ENCODE measurements at regions not wholly inside any gene's neighbourhood (a gene's known extent, or its start where the extent isn't known, plus 50 kb on each side); places are given as distances from the start of the nearest gene placed in this dataset.

DNA sequence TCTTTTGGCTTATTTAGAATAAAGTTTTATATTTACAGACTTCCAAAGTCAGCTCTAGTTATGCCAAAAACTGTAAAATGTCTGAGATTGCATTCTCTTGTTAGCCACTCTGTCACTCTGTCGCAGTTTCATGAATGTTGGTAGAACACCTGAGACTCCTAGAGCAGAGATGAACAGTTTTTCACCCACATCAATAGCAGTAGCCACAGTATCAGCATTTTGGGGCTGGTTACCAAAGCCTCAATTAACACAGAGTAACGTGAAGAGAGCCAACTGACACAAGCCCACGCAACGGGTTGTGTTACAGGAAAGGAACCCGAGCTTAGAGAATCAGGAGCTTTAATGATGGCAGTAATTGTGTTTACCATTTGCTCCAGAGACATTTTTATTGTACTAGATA, 443.0 kb upstream of the SLC39A10 start:
- TF ChIP-seq, protein P1, sequence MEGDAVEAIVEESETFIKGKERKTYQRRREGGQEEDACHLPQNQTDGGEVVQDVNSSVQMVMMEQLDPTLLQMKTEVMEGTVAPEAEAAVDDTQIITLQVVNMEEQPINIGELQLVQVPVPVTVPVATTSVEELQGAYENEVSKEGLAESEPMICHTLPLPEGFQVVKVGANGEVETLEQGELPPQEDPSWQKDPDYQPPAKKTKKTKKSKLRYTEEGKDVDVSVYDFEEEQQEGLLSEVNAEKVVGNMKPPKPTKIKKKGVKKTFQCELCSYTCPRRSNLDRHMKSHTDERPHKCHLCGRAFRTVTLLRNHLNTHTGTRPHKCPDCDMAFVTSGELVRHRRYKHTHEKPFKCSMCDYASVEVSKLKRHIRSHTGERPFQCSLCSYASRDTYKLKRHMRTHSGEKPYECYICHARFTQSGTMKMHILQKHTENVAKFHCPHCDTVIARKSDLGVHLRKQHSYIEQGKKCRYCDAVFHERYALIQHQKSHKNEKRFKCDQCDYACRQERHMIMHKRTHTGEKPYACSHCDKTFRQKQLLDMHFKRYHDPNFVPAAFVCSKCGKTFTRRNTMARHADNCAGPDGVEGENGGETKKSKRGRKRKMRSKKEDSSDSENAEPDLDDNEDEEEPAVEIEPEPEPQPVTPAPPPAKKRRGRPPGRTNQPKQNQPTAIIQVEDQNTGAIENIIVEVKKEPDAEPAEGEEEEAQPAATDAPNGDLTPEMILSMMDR (IDR thresholded peaks at IDR 0.05 in 4 of 5, conservative IDR thresholded peaks at IDR 0.05 in 1 of 5): no peak
- TF ChIP-seq POLR2A (IDR thresholded peaks at IDR 0.05): no peak

DNA sequence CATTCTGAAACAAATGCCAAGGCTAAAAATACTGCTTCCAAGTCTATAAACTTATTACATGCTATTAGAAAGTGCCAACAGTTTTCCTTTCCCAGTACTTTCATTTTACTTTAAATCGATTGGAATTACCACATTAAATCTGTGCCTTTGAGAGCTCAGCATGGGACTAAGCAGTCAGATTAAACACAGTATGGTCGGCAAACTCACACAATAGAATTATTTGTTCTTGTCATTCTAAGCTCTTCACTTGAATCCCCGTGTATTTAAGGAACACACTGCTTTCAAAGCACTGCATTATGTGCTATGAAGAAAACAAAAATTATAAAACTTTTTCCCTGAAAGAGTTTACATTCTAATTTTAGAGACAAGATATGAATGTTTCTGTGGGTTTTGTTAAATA, 444.4 kb upstream of the SLC39A10 start:
- Histone ChIP-seq H3K4me1 (no peaks in the 10 kb centered on the region), H3K9me3 (no peaks in the 10 kb centered on the region), H3K4me3 (no peak overlapping the region), H3K27ac (no peak overlapping the region), H3K36me3 (no peaks in the 10 kb centered on the region), H3K27me3 (no peaks in the 10 kb centered on the region)
- TF ChIP-seq, protein P1 (IDR thresholded peaks at IDR 0.05 in 4 of 5, conservative IDR thresholded peaks at IDR 0.05 in 1 of 5): no peak
- TF ChIP-seq POLR2A (IDR thresholded peaks at IDR 0.05): no peak
- no peak for ATAC-seq
- in situ Hi-C loops (cut with MboI; ENCODE audit: low sequenced_read_pairs in 4 of 4) (no loop called here), intact Hi-C loops (cut with DNase I; ENCODE audit: low total_unique reads) (no loop called here)
- no peak for DNase-seq

More for the DNA sequence above, 443.0 kb upstream of the SLC39A10 start:
- Histone ChIP-seq H3K27me3 (no peaks in the 10 kb centered on the region), H3K27ac (no peak overlapping the region), H3K36me3 (no peaks in the 10 kb centered on the region), H3K4me3 (no peak overlapping the region), H3K4me1 (no peaks in the 10 kb centered on the region), H3K9me3 (no peaks in the 10 kb centered on the region)
- in situ Hi-C loops (cut with MboI; ENCODE audit: low sequenced_read_pairs in 4 of 4) (no loop called here), intact Hi-C loops (cut with DNase I; ENCODE audit: low total_unique reads) (no loop called here)
- ATAC-seq: no peak
- no peak for DNase-seq

DNA sequence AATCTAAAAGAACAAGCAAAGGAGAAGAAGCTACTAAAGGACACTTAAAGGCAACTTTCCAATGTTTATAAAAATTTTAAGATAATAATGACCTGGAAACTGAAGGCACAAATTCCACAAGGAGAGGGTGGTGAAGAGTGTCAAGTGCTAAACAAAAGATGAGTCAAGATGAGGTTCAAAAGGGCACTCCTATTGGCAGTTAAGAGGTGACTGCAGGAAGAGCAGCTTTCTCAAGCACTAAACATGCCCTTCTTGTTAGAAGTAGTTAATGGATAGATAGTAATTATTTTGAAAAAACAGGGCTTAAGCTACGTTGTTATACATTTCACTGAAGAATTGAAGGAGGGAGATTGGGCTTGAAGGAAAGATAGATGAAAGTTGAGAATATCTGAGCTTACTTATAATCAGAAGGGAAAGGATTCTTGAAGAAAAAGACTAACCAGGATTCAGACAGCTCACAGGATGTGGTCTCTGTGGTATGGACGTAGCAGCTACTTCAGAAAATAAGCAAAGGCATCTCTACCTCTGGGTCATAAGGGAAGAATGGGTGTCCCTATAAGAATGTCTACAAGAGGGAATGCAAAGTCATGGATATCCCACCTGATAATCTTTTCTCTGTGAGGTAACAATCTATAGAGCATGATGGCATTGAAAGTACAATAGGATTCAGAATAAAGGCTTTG, 454.7 kb upstream of the SLC39A10 start:
- DNase-seq (no peak), ATAC-seq (no peak)
- intact Hi-C loops (cut with DNase I; ENCODE audit: low total_unique reads): no loop called here
- no peaks in the 10 kb centered on the region for H3K27me3 ChIP-seq
- no peaks in the 10 kb centered on the region for H3K36me3 ChIP-seq
- in situ Hi-C loops (cut with MboI; ENCODE audit: low sequenced_read_pairs in 4 of 4): no loop called here
- TF ChIP-seq, protein P1 (IDR thresholded peaks at IDR 0.05 in 4 of 5, conservative IDR thresholded peaks at IDR 0.05 in 1 of 5): no peak
- TF ChIP-seq POLR2A (IDR thresholded peaks at IDR 0.05): no peak
- no peaks in the 10 kb centered on the region for H3K4me1 ChIP-seq
- H3K27ac ChIP-seq: no peak overlapping the region
- H3K4me3 ChIP-seq: no peak overlapping the region
- H3K9me3 ChIP-seq: no peaks in the 10 kb centered on the region

DNA sequence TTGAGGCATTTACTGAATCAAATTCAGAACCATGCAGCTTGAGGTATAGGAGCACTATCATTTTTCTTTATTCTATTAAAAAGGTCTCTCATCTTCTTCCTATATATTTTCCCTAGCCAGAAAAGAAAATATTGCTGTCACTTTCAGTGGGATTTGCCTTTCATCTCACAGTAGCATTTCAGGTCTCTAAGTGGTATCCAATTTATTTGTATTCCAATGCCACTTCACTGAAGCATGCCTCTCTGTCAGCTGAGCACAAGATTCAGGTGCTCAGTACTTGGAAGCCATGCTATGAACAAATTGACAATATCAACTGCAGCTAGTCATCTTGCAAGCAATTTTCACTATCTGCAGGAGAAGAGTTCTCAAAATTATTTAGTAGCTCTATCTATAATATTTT, 457.2 kb upstream of the SLC39A10 start:
- Histone ChIP-seq H3K27me3 (no peaks in the 10 kb centered on the region), H3K4me3 (no peak overlapping the region), H3K9me3 (no peaks in the 10 kb centered on the region), H3K4me1 (no peaks in the 10 kb centered on the region), H3K27ac (no peak overlapping the region), H3K36me3 (no peaks in the 10 kb centered on the region)
- in situ Hi-C loops (cut with MboI; ENCODE audit: low sequenced_read_pairs in 4 of 4) (no loop called here), intact Hi-C loops (cut with DNase I; ENCODE audit: low total_unique reads) (no loop called here)
- TF ChIP-seq POLR2A (IDR thresholded peaks at IDR 0.05): no peak
- TF ChIP-seq, protein P1 (IDR thresholded peaks at IDR 0.05 in 4 of 5, conservative IDR thresholded peaks at IDR 0.05 in 1 of 5): no peak
- DNase-seq (no peak), ATAC-seq (no peak)
